ENCODE measurements at regions not wholly inside any gene's neighbourhood (a gene's known extent, or its start where the extent isn't known, plus 50 kb on each side); places are given as distances from the start of the nearest gene placed in this dataset.

DNA sequence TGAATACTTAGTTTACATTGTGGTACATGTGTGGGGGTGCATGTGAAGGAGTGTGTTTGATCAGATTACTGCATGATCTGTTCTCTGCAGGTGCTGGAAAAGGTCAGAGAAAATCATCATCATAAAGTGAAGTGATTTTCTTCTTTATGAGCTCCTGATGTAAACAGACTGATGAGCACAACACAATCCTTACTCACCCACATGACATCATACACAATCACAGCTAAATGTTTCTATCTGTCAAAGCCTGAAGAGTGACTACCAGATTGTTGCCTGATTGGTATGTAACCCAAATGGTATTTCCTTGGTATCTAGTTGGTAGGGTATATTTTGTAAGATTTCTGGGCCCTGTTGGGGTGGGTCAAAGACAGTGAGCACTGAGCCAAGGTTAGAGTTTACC lies 270.8 kb downstream of the FOXG1 start:
- DNase-seq (ENCODE audit: insufficient read length, low spot score, missing footprints): no peak
- H3K27ac ChIP-seq (ENCODE audit: low read depth, low read length): no peak overlapping the region
- TF ChIP-seq CTCF (IDR thresholded peaks at IDR 0.05; ENCODE audit: extremely low read depth, low read depth, low read length): no peak

DNA sequence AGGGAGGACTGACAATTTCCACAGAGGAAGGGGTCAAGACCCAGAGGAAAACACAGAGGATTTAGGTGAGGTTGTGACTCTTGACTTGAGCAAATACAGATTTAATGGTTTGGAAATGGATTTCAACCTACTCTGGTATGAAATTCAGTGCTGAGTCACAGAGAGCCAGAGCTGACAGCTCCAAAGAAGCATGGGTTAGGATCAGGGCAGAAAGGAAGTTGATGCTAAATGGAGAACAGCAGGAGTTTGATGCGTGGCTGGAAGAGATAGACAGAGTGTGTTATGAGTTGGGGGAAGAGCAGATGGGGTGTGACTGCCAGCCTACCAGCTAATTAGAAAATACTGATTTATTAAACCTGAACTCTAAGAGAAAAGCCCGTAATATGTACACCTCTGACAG lies 272.6 kb downstream of the FOXG1 start:
- Histone ChIP-seq H3K27me3 (ENCODE audit: insufficient read depth, low read length) (no peaks in the 10 kb centered on the region), H3K4me2 (ENCODE audit: insufficient read depth, low read length) (no peak overlapping the region), H2AFZ (ENCODE audit: low read length) (no peak overlapping the region), H3K27ac (ENCODE audit: low read depth, low read length) (no peak overlapping the region), H3K36me3 (ENCODE audit: insufficient read depth, low read length) (no peaks in the 10 kb centered on the region), H4K20me1 (ENCODE audit: insufficient read depth, low read length) (no peaks in the 10 kb centered on the region), H3K9me3 (ENCODE audit: low read depth, low read length) (no peaks in the 10 kb centered on the region), H3K4me1 (ENCODE audit: insufficient read depth, low read length) (no peaks in the 10 kb centered on the region), H3K4me3 (ENCODE audit: insufficient read depth, low read length) (no peak overlapping the region), H3K79me2 (ENCODE audit: insufficient read depth, low read length) (no peaks in the 10 kb centered on the region)
- no peak for DNase-seq (ENCODE audit: insufficient read length, low spot score, missing footprints)
- TF ChIP-seq CTCF (IDR thresholded peaks at IDR 0.05; ENCODE audit: extremely low read depth, low read depth, low read length): no peak

More for the DNA sequence above, 270.8 kb downstream of the FOXG1 start:
- Histone ChIP-seq H3K4me1 (ENCODE audit: insufficient read depth, low read length) (no peaks in the 10 kb centered on the region), H3K27me3 (ENCODE audit: insufficient read depth, low read length) (no peaks in the 10 kb centered on the region), H3K4me2 (ENCODE audit: insufficient read depth, low read length) (no peak overlapping the region), H3K79me2 (ENCODE audit: insufficient read depth, low read length) (no peaks in the 10 kb centered on the region), H2AFZ (ENCODE audit: low read length) (no peak overlapping the region), H3K9me3 (ENCODE audit: low read depth, low read length) (no peaks in the 10 kb centered on the region), H4K20me1 (ENCODE audit: insufficient read depth, low read length) (no peaks in the 10 kb centered on the region), H3K36me3 (ENCODE audit: insufficient read depth, low read length) (no peaks in the 10 kb centered on the region), H3K4me3 (ENCODE audit: insufficient read depth, low read length) (no peak overlapping the region)

- no peaks in the 10 kb centered on the region for H3K9me3 ChIP-seq (ENCODE audit: low read depth, low read length)
- H3K4me3 ChIP-seq (ENCODE audit: insufficient read depth, low read length): no peak overlapping the region
- DNase-seq (ENCODE audit: insufficient read length, low spot score, missing footprints): no peak
- TF ChIP-seq CTCF (IDR thresholded peaks at IDR 0.05; ENCODE audit: extremely low read depth, low read depth, low read length): no peak
- H3K27me3 ChIP-seq (ENCODE audit: insufficient read depth, low read length): no peaks in the 10 kb centered on the region
- H3K36me3 ChIP-seq (ENCODE audit: insufficient read depth, low read length): no peaks in the 10 kb centered on the region
- H3K79me2 ChIP-seq (ENCODE audit: insufficient read depth, low read length): no peaks in the 10 kb centered on the region
- no peak overlapping the region for H2AFZ ChIP-seq (ENCODE audit: low read length)
- H3K4me1 ChIP-seq (ENCODE audit: insufficient read depth, low read length): no peaks in the 10 kb centered on the region
- H4K20me1 ChIP-seq (ENCODE audit: insufficient read depth, low read length): no peaks in the 10 kb centered on the region
- H3K4me2 ChIP-seq (ENCODE audit: insufficient read depth, low read length): no peak overlapping the region
- no peak overlapping the region for H3K27ac ChIP-seq (ENCODE audit: low read depth, low read length)
Measured at GRCh38 chr14:29042551-29042950, 276.0 kb downstream of the FOXG1 start.

- no peak overlapping the region for H3K27ac ChIP-seq (ENCODE audit: low read depth, low read length)
- no peak overlapping the region for H3K4me3 ChIP-seq (ENCODE audit: insufficient read depth, low read length)
- no peaks in the 10 kb centered on the region for H3K9me3 ChIP-seq (ENCODE audit: low read depth, low read length)
- H2AFZ ChIP-seq (ENCODE audit: low read length): no peak overlapping the region
- DNase-seq (ENCODE audit: insufficient read length, low spot score, missing footprints): no peak
- no peak for TF ChIP-seq CTCF (IDR thresholded peaks at IDR 0.05; ENCODE audit: extremely low read depth, low read depth, low read length)
- H3K4me1 ChIP-seq (ENCODE audit: insufficient read depth, low read length): no peaks in the 10 kb centered on the region
- no peaks in the 10 kb centered on the region for H3K36me3 ChIP-seq (ENCODE audit: insufficient read depth, low read length)
- no peaks in the 10 kb centered on the region for H3K79me2 ChIP-seq (ENCODE audit: insufficient read depth, low read length)
- no peaks in the 10 kb centered on the region for H4K20me1 ChIP-seq (ENCODE audit: insufficient read depth, low read length)
- no peak overlapping the region for H3K4me2 ChIP-seq (ENCODE audit: insufficient read depth, low read length)
- H3K27me3 ChIP-seq (ENCODE audit: insufficient read depth, low read length): no peaks in the 10 kb centered on the region
Measured at GRCh38 chr14:29043737-29044136, 277.1 kb downstream of the FOXG1 start.
